ENCODE measurements at regions not wholly inside any gene's neighbourhood (a gene's known extent, or its start where the extent isn't known, plus 50 kb on each side); places are given as distances from the start of the nearest gene placed in this dataset.
"Not testable (repeated sequence)": the region's sequence is repeated elsewhere in the genome, so short reads cannot be mapped to it uniquely, and the experiment has no call there.

GRCh38 chr1:242806324-242806723, 281.8 kb upstream of the PLD5 start (continued):
- TF ChIP-seq, protein P1, sequence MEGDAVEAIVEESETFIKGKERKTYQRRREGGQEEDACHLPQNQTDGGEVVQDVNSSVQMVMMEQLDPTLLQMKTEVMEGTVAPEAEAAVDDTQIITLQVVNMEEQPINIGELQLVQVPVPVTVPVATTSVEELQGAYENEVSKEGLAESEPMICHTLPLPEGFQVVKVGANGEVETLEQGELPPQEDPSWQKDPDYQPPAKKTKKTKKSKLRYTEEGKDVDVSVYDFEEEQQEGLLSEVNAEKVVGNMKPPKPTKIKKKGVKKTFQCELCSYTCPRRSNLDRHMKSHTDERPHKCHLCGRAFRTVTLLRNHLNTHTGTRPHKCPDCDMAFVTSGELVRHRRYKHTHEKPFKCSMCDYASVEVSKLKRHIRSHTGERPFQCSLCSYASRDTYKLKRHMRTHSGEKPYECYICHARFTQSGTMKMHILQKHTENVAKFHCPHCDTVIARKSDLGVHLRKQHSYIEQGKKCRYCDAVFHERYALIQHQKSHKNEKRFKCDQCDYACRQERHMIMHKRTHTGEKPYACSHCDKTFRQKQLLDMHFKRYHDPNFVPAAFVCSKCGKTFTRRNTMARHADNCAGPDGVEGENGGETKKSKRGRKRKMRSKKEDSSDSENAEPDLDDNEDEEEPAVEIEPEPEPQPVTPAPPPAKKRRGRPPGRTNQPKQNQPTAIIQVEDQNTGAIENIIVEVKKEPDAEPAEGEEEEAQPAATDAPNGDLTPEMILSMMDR (IDR thresholded peaks at IDR 0.05 in 2 of 3, conservative IDR thresholded peaks at IDR 0.05 in 1 of 3; ENCODE audit: control insufficient read depth in 2 of 3, extremely low read depth in 1 of 3, insufficient read depth in 1 of 3, low read depth in 3 of 3, low read length in 3 of 3): no peak
- TF ChIP-seq NBN (IDR thresholded peaks at IDR 0.05): no peak
- no peak for TF ChIP-seq CEBPZ (IDR thresholded peaks at IDR 0.05; ENCODE audit: low read depth, low read length)

GRCh38 chr1:242805360-242805759, 280.9 kb upstream of the PLD5 start:
- DNase-seq (ENCODE audit: low read depth, low spot score); ATAC-seq; FAIRE-seq; H3K4me2 ChIP-seq (ENCODE audit: control insufficient read depth, insufficient read depth); POLR2A ChIA-PET; BruUV-seq (replicated peaks); in situ Hi-C loops (cut with MboI); H3K4me1 ChIP-seq (ENCODE audit: control insufficient read depth, insufficient read depth, low read length); H3K27ac ChIP-seq (ENCODE audit: control insufficient read depth, insufficient read depth); H3K9ac ChIP-seq (ENCODE audit: control insufficient read depth, insufficient read depth, low read length); H2AFZ ChIP-seq (ENCODE audit: control insufficient read depth, low read depth, low read length); H3K27me3 ChIP-seq (replicated peaks in 1 of 2; ENCODE audit: control insufficient read depth in 2 of 2, insufficient read depth in 2 of 2, low read length in 1 of 2); SMC1A ChIA-PET (ENCODE audit: uncharacterized antibody, unreplicated experiment); H3K36me3 ChIP-seq (ENCODE audit: control insufficient read depth in 2 of 2, insufficient read depth in 2 of 2, low read length in 1 of 2); CTCF ChIA-PET; H3K9me3 ChIP-seq (replicated peaks; ENCODE audit: control insufficient read depth, insufficient read depth, low read length); H3K4me3 ChIP-seq; H4K20me1 ChIP-seq (ENCODE audit: control insufficient read depth, insufficient read depth); H3K79me2 ChIP-seq (ENCODE audit: control insufficient read depth, insufficient read depth, low read length); intact Hi-C loops (cut with micrococcal nuclease; ENCODE audit: unreplicated experiment): not testable (repeated sequence)
- 13% methylated on average over 1 of the region's 1 CpG for WGBS (ENCODE audit: insufficient coverage, insufficient replicate concordance, low lambda C conversion rate, missing lambda C conversion rate)
- RAD21 ChIA-PET (ENCODE audit: unreplicated experiment): interaction anchor here (1.1 kb wide), 1 partner anchor 135 kb away, joined by 3 read pairs; no protein-coding TSS in a partner anchor

All from GM12878 (cell line).